Neural progenitor cell (in vitro differentiated cells): ENCODE measurements at regions not wholly inside any gene's neighbourhood (a gene's known extent, or its start where the extent isn't known, plus 50 kb on each side); places are given as distances from the start of the nearest gene placed in this dataset.

ENCODE experiments used
- DNase-seq: peaks from one replicate; pipeline ENCODE4 v3.0.0-alpha.2; 2016; ENCODE audit warnings: low spot score
- H2AFZ ChIP-seq: fragments of 200-600 bp; sonication (generic); replicated peaks from 2 replicates; pipeline ENCODE4 v1.6.1; 2016; ENCODE audit warnings: antibody characterized with exemption
- H3F3A ChIP-seq: fragments of 200-600 bp; sonication (generic); 2 replicates; pipeline ENCODE4 v1.6.1; 2016; ENCODE audit warnings: antibody characterized with exemption, low read depth
- H3K27ac ChIP-seq: fragments of 200-600 bp; sonication (generic); 2 replicates; pipeline ENCODE4 v1.5.1; 2016; ENCODE audit warnings: mild to moderate bottlenecking
- H3K27me3 ChIP-seq: fragments of 200-600 bp; sonication (generic); 2 replicates; pipeline ENCODE4 v1.6.1; 2016; ENCODE audit warnings: mild to moderate bottlenecking, moderate library complexity
- H3K36me3 ChIP-seq: fragments of 200-600 bp; sonication (generic); 2 replicates; pipeline ENCODE4 v1.5.1; 2016
- H3K4me1 ChIP-seq: fragments of 200-600 bp; sonication (generic); 2 replicates; pipeline ENCODE4 v1.6.1; 2016; ENCODE audit warnings: mixed run types
- H3K4me2 ChIP-seq: fragments of 200-600 bp; sonication (generic); 2 replicates; pipeline ENCODE4 v1.6.1; 2016
- H3K4me3 ChIP-seq: fragments of 200-600 bp; sonication (generic); 2 replicates; pipeline ENCODE4 v1.5.1; 2016
- H3K79me2 ChIP-seq: fragments of 200-600 bp; sonication (generic); 2 replicates; pipeline ENCODE4 v1.6.1; 2016; ENCODE audit warnings: low read depth
- H3K9ac ChIP-seq: fragments of 200-600 bp; sonication (generic); 2 replicates; pipeline ENCODE4 v1.6.1; 2016
- H3K9me3 ChIP-seq: fragments of 200-600 bp; sonication (generic); 2 replicates; pipeline ENCODE4 v1.5.1; 2016; ENCODE audit warnings: low read depth
- H4K20me1 ChIP-seq: fragments of 200-600 bp; sonication (generic); 2 replicates; pipeline ENCODE4 v1.6.1; 2016; ENCODE audit warnings: low read depth
- H3K27ac Mint-ChIP-seq: 3 replicates; pipeline ENCODE4 v1.8.0; 2021; ENCODE audit warnings: mixed read lengths
- H3K27me3 Mint-ChIP-seq: 2 replicates; pipeline ENCODE4 v1.8.0; 2022; ENCODE audit warnings: low read depth, mild to moderate bottlenecking, inconsistent platforms, moderate library complexity, mixed read lengths; ENCODE audit not compliant: insufficient read depth
- H3K36me3 Mint-ChIP-seq: 3 replicates; pipeline ENCODE4 v1.8.0; 2021; ENCODE audit warnings: mixed read lengths
- H3K4me1 Mint-ChIP-seq: 3 replicates; pipeline ENCODE4 v1.8.0; 2021; ENCODE audit warnings: mixed read lengths
- H3K4me3 Mint-ChIP-seq: 3 replicates; pipeline ENCODE4 v1.8.0; 2021; ENCODE audit warnings: mild to moderate bottlenecking, moderate library complexity, mixed read lengths
- H3K9me3 Mint-ChIP-seq: 3 replicates; pipeline ENCODE4 v1.8.0; 2020; ENCODE audit warnings: mixed read lengths
- CTCF ChIP-seq: fragments of 200-600 bp; sonication (generic); IDR thresholded peaks from 2 replicates; pipeline ENCODE4 v1.5.1; 2017; ENCODE audit warnings: antibody characterized with exemption, mild to moderate bottlenecking
- EZH2 ChIP-seq: fragments of 200-600 bp; sonication (generic); IDR thresholded peaks from 2 replicates; pipeline ENCODE4 v1.6.1; 2017; ENCODE audit warnings: antibody characterized with exemption, mild to moderate bottlenecking, moderate library complexity
- EZH2phosphoT487 ChIP-seq: fragments of 200-600 bp; sonication (generic); IDR thresholded peaks from 2 replicates; pipeline ENCODE4 v1.6.1; 2017; ENCODE audit warnings: antibody characterized with exemption

- H3K27me3 Mint-ChIP-seq: no peaks in the 10 kb centered on the region
Measured at GRCh38 chr5:101515721-101516120, 612.6 kb upstream of the ST8SIA4 start.

GRCh38 chr5:101505891-101506570 lies 602.9 kb upstream of the ST8SIA4 start:
- Mint-ChIP-seq H3K9me3 (peaks cover 18% of the 10 kb centered on the region), H3K27me3 (peaks cover 4% of the 10 kb centered on the region), H3K27ac (no peak overlapping the region), H3K4me3 (no peak overlapping the region), H3K4me1 (no peaks in the 10 kb centered on the region), H3K36me3 (no peaks in the 10 kb centered on the region)
- no peaks in the 10 kb centered on the region for H3K4me1 ChIP-seq
- H2AFZ ChIP-seq: no peak overlapping the region
- H3K79me2 ChIP-seq: no peaks in the 10 kb centered on the region
- no peak overlapping the region for H3K27ac ChIP-seq
- H3K9me3 ChIP-seq: no peaks in the 10 kb centered on the region
- TF ChIP-seq CTCF (no peak), EZH2phosphoT487 (no peak), EZH2 (no peak)
- H3K4me2 ChIP-seq: no peak overlapping the region
- DNase-seq: no peak
- H3K9ac ChIP-seq: no peak overlapping the region
- H3F3A ChIP-seq: no peaks in the 10 kb centered on the region
- H4K20me1 ChIP-seq: no peaks in the 10 kb centered on the region
- H3K27me3 ChIP-seq: no peaks in the 10 kb centered on the region
- H3K4me3 ChIP-seq: no peak overlapping the region
- no peaks in the 10 kb centered on the region for H3K36me3 ChIP-seq

More at GRCh38 chr5:101515721-101516120, 612.6 kb upstream of the ST8SIA4 start:
- Histone ChIP-seq H3K4me1 (no peaks in the 10 kb centered on the region), H3K79me2 (no peaks in the 10 kb centered on the region), H3F3A (no peaks in the 10 kb centered on the region), H3K4me2 (no peak overlapping the region), H4K20me1 (no peaks in the 10 kb centered on the region), H3K27ac (no peak overlapping the region), H3K36me3 (no peaks in the 10 kb centered on the region), H3K9me3 (no peaks in the 10 kb centered on the region), H3K9ac (no peak overlapping the region), H2AFZ (no peak overlapping the region), H3K27me3 (no peaks in the 10 kb centered on the region), H3K4me3 (no peak overlapping the region)
- no peaks in the 10 kb centered on the region for H3K36me3 Mint-ChIP-seq
- no peaks in the 10 kb centered on the region for H3K4me1 Mint-ChIP-seq
- TF ChIP-seq EZH2 (no peak), EZH2phosphoT487 (no peak), CTCF (no peak)
- H3K27ac Mint-ChIP-seq: no peak overlapping the region
- no peak overlapping the region for H3K4me3 Mint-ChIP-seq
- H3K9me3 Mint-ChIP-seq: peaks cover 3% of the 10 kb centered on the region
- DNase-seq: no peak

GRCh38 chr5:101482931-101483330 lies 579.8 kb upstream of the ST8SIA4 start:
- no peaks in the 10 kb centered on the region for H3F3A ChIP-seq
- H3K9me3 Mint-ChIP-seq: no peaks in the 10 kb centered on the region
- no peaks in the 10 kb centered on the region for H3K4me1 ChIP-seq
- H3K9me3 ChIP-seq: no peaks in the 10 kb centered on the region
- no peak for DNase-seq
- no peaks in the 10 kb centered on the region for H3K4me1 Mint-ChIP-seq
- no peaks in the 10 kb centered on the region for H3K27me3 ChIP-seq
- no peak overlapping the region for H3K9ac ChIP-seq
- H3K4me3 ChIP-seq: no peak overlapping the region
- no peaks in the 10 kb centered on the region for H3K27me3 Mint-ChIP-seq
- H4K20me1 ChIP-seq: no peaks in the 10 kb centered on the region
- TF ChIP-seq CTCF: no peak
- no peak for TF ChIP-seq EZH2
- TF ChIP-seq EZH2phosphoT487: no peak
- H2AFZ ChIP-seq: no peak overlapping the region
- no peak overlapping the region for H3K4me3 Mint-ChIP-seq
- no peaks in the 10 kb centered on the region for H3K36me3 ChIP-seq
- no peaks in the 10 kb centered on the region for H3K79me2 ChIP-seq
- no peak overlapping the region for H3K4me2 ChIP-seq
- H3K36me3 Mint-ChIP-seq: no peaks in the 10 kb centered on the region
- no peak overlapping the region for H3K27ac Mint-ChIP-seq
- no peak overlapping the region for H3K27ac ChIP-seq
